Progenitor cell of endocrine pancreas (in vitro differentiated cells): ENCODE measurements at regions not wholly inside any gene's neighbourhood (a gene's known extent, or its start where the extent isn't known, plus 50 kb on each side); places are given as distances from the start of the nearest gene placed in this dataset.

Experiments used
- DNase-seq: peaks from one replicate; pipeline ENCODE4 v3.0.0; 2021; ENCODE audit warnings: low spot score; ENCODE audit not compliant: unreplicated experiment
- H3K27ac Mint-ChIP-seq: 2 replicates; pipeline ENCODE4 v1.8.0; 2021; ENCODE audit warnings: mild to moderate bottlenecking, moderate library complexity, mixed read lengths
- H3K27me3 Mint-ChIP-seq: 2 replicates; pipeline ENCODE4 v1.8.0; 2021; ENCODE audit warnings: mixed read lengths
- H3K36me3 Mint-ChIP-seq: 2 replicates; pipeline ENCODE4 v1.8.0; 2022; ENCODE audit warnings: mixed read lengths; ENCODE audit not compliant: insufficient read depth
- H3K4me1 Mint-ChIP-seq: 2 replicates; pipeline ENCODE4 v1.8.0; 2021; ENCODE audit warnings: low read depth, mixed read lengths
- H3K4me3 Mint-ChIP-seq: 2 replicates; pipeline ENCODE4 v1.8.0; 2021; ENCODE audit warnings: low read depth, mild to moderate bottlenecking, moderate library complexity, mixed read lengths
- H3K9me3 Mint-ChIP-seq: 2 replicates; pipeline ENCODE4 v1.8.0; 2021; ENCODE audit warnings: low read depth, mixed read lengths
- TF ChIP-seq, protein P1 (sequence below): fragments of 200-600 bp; sonication (generic); IDR thresholded peaks from one replicate; pipeline ENCODE4 v1.5.0; 2021; ENCODE audit warnings: antibody characterized with exemption, mild to moderate bottlenecking; ENCODE audit not compliant: unreplicated experiment

DNA sequence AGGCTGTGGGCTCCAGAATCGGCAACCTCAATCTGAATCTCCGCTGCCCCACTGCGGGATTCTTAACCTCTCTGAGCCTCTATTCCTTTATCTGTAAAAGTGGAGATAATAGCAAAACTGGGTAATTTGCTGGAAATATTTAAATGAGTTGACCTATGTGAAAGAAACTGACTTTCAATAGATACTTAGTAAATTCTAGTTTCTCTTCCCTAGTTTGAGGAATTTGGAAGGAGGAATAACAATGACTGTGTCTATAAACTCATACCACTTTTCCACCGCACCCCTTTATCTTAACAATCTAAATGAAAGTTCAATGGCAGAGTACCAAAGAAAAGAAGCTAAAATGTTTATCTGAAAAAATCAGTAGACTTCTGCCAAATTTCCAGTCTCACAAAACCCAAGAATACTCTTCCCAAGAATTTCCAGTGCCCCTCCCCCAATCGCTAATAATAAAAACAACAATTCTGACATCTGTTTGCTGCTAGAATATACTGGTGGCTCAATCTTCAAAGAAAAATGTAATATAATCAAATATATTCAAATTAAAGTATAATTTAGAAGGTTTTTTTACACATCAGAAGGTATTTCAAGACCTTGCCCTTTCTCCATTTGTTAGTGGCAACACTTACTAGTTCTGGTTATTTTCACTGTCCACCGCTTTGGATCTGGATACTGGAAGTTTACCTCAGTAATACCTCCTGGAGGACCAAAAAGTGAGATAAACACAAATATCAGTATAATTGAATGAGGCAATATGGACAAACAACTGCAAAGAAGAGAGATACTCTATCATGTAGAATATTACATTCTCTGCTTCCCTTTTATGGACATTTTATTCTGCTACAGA is 171.2 kb downstream of the LTN1 start:
- no peak for DNase-seq
- Mint-ChIP-seq H3K4me3 (no peak overlapping the region), H3K9me3 (no peaks in the 10 kb centered on the region), H3K36me3 (no peaks in the 10 kb centered on the region), H3K4me1 (peaks cover 13% of the 10 kb centered on the region), H3K27ac (no peak overlapping the region), H3K27me3 (peaks cover 3% of the 10 kb centered on the region)
- TF ChIP-seq, protein P1, sequence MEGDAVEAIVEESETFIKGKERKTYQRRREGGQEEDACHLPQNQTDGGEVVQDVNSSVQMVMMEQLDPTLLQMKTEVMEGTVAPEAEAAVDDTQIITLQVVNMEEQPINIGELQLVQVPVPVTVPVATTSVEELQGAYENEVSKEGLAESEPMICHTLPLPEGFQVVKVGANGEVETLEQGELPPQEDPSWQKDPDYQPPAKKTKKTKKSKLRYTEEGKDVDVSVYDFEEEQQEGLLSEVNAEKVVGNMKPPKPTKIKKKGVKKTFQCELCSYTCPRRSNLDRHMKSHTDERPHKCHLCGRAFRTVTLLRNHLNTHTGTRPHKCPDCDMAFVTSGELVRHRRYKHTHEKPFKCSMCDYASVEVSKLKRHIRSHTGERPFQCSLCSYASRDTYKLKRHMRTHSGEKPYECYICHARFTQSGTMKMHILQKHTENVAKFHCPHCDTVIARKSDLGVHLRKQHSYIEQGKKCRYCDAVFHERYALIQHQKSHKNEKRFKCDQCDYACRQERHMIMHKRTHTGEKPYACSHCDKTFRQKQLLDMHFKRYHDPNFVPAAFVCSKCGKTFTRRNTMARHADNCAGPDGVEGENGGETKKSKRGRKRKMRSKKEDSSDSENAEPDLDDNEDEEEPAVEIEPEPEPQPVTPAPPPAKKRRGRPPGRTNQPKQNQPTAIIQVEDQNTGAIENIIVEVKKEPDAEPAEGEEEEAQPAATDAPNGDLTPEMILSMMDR: no peak

DNA sequence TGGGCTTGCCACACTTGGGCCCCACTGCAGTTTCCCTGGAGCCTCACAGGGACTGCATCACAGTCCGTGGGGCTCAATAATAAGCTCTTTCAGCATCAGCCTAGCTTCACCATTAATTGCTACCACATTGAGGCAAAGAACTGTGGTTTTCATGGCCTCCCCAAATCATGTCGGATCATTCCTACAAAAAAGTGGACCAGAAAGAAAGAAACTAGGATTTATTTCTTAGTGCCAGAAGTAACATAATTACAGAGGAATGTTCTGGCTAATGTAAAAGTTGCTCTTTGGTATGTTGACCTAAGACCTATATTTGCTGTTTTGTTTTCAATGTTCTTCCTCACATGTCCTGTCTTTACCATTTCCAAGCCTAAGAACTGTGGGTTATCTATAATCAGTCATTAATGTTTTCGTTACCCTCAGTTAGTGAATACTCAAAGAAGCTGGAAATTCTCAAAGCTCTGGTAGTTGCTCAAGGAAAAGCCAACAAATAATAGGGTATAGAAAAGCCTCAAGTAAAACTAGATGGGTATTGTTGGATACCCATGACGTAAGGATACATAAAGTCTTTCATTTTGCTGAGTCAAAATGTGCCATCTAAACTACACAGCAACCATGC is 173.9 kb downstream of the LTN1 start:
- no peak overlapping the region for H3K27ac Mint-ChIP-seq
- H3K4me1 Mint-ChIP-seq: peaks cover 9% of the 10 kb centered on the region
- no peak for DNase-seq
- no peaks in the 10 kb centered on the region for H3K27me3 Mint-ChIP-seq
- no peak overlapping the region for H3K4me3 Mint-ChIP-seq
- no peaks in the 10 kb centered on the region for H3K36me3 Mint-ChIP-seq
- TF ChIP-seq, protein P1: no peak
- H3K9me3 Mint-ChIP-seq: no peaks in the 10 kb centered on the region

DNA sequence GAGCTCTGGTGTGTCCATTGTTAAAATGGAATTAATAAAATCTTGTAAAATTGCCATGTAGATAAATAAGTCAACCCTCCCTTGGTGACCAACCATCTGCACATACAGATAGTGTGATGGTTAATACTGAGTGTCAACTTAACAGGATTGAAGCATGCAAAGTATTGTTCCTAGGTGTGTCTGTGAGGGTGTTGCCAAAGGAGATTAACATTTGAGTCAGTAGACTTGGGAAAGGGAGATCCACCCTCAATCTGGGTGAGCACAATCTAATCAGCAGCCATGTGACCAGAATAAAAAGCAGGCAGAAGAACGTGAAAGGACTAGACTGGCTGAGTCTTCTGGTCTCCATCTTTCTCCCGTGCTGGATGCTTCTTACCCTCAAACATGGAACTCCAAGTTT is 174.8 kb downstream of the LTN1 start:
- Mint-ChIP-seq H3K4me3 (no peak overlapping the region), H3K9me3 (peaks cover 7% of the 10 kb centered on the region), H3K27me3 (no peaks in the 10 kb centered on the region), H3K27ac (no peak overlapping the region), H3K36me3 (no peaks in the 10 kb centered on the region), H3K4me1 (peaks cover 4% of the 10 kb centered on the region)
- TF ChIP-seq, protein P1: no peak
- DNase-seq: no peak

DNA sequence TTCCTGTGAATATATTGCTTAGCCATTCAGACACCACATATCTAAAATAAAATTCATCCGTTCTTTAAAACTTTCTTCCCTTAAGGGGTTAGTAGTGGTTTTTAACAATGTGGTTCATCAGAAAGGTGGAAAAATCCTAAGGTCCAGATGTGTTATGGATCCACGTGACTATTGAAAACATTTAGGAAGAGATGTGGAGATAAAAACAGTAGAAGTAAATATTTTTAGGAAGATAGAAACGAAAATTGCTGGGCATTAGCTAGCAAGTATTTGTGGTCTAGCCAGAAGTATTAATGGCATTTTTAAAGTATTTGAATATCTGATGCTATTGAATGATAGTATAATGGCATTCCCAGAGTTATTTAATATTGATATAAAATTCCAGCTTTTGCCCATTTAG is 180.8 kb downstream of the LTN1 start:
- no peak for DNase-seq

DNA sequence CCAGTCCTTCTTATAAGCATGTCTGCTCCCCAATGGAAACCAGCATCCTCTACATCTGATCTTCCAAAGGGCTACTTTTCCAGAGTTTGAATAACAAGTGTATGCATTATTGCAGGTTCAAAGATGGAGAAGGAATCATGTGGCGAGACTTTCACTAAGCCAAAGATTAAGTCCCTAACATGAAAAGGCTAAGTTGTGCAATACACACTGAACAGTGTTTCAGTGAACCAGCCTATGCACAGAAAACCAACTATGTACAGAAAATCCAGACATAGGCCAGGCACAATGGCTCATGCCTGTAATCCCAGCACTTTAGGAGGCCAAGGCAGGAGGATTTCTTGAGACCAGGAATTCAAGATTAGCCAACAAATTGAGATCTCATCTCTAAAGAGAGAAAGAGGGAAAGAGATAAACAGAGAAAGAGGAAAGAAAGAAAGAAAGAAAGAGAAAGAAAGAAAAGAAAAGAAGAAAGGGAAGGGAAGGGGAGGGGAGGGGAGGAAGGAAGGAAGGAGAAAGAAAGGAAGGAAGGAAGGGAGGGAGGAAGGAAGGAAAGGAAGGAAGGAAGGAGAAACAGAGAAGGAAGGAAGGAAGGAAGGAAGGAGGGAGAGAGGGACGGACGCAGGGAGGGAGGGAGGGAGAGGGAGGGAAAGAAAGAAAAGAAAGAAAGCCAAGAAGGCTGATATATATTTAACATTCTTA is 181.7 kb downstream of the LTN1 start:
- DNase-seq: no peak
- H3K27me3 Mint-ChIP-seq: no peaks in the 10 kb centered on the region
- no peaks in the 10 kb centered on the region for H3K4me1 Mint-ChIP-seq
- no peak overlapping the region for H3K27ac Mint-ChIP-seq
- H3K4me3 Mint-ChIP-seq: no peak overlapping the region
- peaks cover 2% of the 10 kb centered on the region for H3K36me3 Mint-ChIP-seq
- H3K9me3 Mint-ChIP-seq: peaks cover 14% of the 10 kb centered on the region
- TF ChIP-seq, protein P1: no peak

More for the DNA sequence above, 180.8 kb downstream of the LTN1 start:
- H3K36me3 Mint-ChIP-seq: peaks cover 2% of the 10 kb centered on the region
- peaks cover 14% of the 10 kb centered on the region for H3K9me3 Mint-ChIP-seq
- H3K27me3 Mint-ChIP-seq: no peaks in the 10 kb centered on the region
- H3K4me3 Mint-ChIP-seq: no peak overlapping the region
- H3K4me1 Mint-ChIP-seq: no peaks in the 10 kb centered on the region
- no peak overlapping the region for H3K27ac Mint-ChIP-seq
- TF ChIP-seq, protein P1: no peak
